Neural progenitor cell (in vitro differentiated cells): ENCODE measurements at regions not wholly inside any gene's neighbourhood (a gene's known extent, or its start where the extent isn't known, plus 50 kb on each side); places are given as distances from the start of the nearest gene placed in this dataset.

ENCODE experiments used
- CTCF ChIP-seq: fragments of 200-600 bp; sonication (generic); IDR thresholded peaks from 2 replicates; pipeline ENCODE4 v1.5.1; 2017; ENCODE audit warnings: antibody characterized with exemption, mild to moderate bottlenecking
- EZH2 ChIP-seq: fragments of 200-600 bp; sonication (generic); IDR thresholded peaks from 2 replicates; pipeline ENCODE4 v1.6.1; 2017; ENCODE audit warnings: antibody characterized with exemption, mild to moderate bottlenecking, moderate library complexity
- EZH2phosphoT487 ChIP-seq: fragments of 200-600 bp; sonication (generic); IDR thresholded peaks from 2 replicates; pipeline ENCODE4 v1.6.1; 2017; ENCODE audit warnings: antibody characterized with exemption

- TF ChIP-seq CTCF, result no peak
- TF ChIP-seq EZH2, result no peak
- no peak for TF ChIP-seq EZH2phosphoT487
These were observed 206.5 kb downstream of the RBFOX3 start for GRCh38 chr17:79404136-79404911.
